Large intestine (tissue), 3 donors: ENCODE measurements at regions not wholly inside any gene's neighbourhood (a gene's known extent, or its start where the extent isn't known, plus 50 kb on each side); places are given as distances from the start of the nearest gene placed in this dataset.

ENCODE experiments used
- DNase-seq, 2 donors: peaks; one replicate each; pipeline versions ENCODE4 v3.0.0 to v3.0.0-alpha.2; 2013
- H3K27ac ChIP-seq: one replicate; pipeline ENCODE4 v1.5.1; 2013; ENCODE audit warnings: low read length
- H3K27me3 ChIP-seq: 2 replicates; pipeline ENCODE4 v1.6.1; 2013; ENCODE audit warnings: low read length; ENCODE audit not compliant: control insufficient read depth, insufficient read depth
- H3K36me3 ChIP-seq: 2 replicates; pipeline ENCODE4 v1.6.1; 2013; ENCODE audit warnings: low read length; ENCODE audit not compliant: control insufficient read depth, insufficient read depth
- H3K4me1 ChIP-seq: one replicate; pipeline ENCODE4 v1.6.1; 2013; ENCODE audit warnings: low read length; ENCODE audit not compliant: control insufficient read depth, insufficient read depth
- H3K4me3 ChIP-seq: one replicate; pipeline ENCODE4 v1.5.1; 2013; ENCODE audit warnings: low read length
- H3K9me3 ChIP-seq: one replicate; pipeline ENCODE4 v1.6.1; 2013; ENCODE audit warnings: mild to moderate bottlenecking, low read depth, low read length, moderate library complexity; ENCODE audit not compliant: control insufficient read depth
- WGBS: methylation state at CpG from one replicate; pipeline ENCODE4 v1.1.5; 2013; ENCODE audit warnings: low lambda C conversion rate; ENCODE audit not compliant: insufficient coverage; 5-methylcytosine and 5-hydroxymethylcytosine counted together

DNA sequence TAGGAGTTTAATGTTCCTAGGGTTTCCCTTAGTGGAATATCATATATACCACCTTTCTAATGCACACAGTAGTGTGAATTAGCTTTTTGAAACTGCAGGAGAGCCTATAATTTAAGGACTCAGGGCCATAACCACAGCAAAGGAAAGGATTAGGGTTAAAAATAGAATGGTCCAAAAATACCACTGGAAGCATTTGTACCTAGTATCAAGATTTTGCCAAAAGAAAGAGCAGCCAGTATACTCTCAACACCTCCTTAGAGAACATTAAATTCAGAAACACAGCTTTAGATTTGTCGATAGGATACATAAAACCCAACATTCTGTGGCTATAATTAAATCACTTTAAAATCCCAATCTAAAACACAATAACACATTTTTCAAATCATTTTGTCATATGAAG is 634.9 kb downstream of the EPHA4 start:
- no peaks in the 10 kb centered on the region for H3K4me1 ChIP-seq
- WGBS, result 100% methylated on average over 1 of the region's 1 CpG
- H3K27me3 ChIP-seq, result no peaks in the 10 kb centered on the region

DNA sequence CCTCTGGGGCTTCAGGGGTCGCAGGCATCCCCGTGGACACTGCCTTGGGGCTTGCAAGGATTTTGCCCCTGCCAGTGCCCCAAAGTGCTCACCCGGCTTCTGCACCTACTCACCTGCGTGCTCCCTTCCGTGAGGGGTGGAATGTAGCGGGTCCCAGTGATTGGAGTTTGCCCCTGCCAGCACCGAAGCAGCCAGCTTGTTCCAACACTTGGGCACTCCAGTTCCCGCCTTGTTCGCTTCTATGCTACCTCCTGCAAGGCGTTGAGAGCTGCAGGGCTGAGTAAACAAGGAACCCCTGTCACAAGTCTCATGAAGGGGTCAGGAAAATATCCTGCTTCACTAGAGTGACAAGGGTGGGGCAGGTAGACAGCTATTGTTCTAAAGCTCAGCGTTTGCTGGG is 631.5 kb downstream of the EPHA4 start:
- Histone ChIP-seq H3K4me1 (no peaks in the 10 kb centered on the region), H3K9me3 (no peaks in the 10 kb centered on the region), H3K27ac (no peak overlapping the region), H3K4me3 (no peak overlapping the region), H3K36me3 (no peaks in the 10 kb centered on the region), H3K27me3 (no peaks in the 10 kb centered on the region)
- DNase-seq, result no peak
- 0% methylated on average over 1 of the region's 11 CpGs for whole genome bisulfite sequencing

More for the DNA sequence above, 634.9 kb downstream of the EPHA4 start:
- H3K4me3 ChIP-seq, result no peak overlapping the region
- no peak for DNase-seq
- H3K36me3 ChIP-seq, result no peaks in the 10 kb centered on the region
- H3K9me3 ChIP-seq, result no peaks in the 10 kb centered on the region
- H3K27ac ChIP-seq, result no peak overlapping the region

DNA sequence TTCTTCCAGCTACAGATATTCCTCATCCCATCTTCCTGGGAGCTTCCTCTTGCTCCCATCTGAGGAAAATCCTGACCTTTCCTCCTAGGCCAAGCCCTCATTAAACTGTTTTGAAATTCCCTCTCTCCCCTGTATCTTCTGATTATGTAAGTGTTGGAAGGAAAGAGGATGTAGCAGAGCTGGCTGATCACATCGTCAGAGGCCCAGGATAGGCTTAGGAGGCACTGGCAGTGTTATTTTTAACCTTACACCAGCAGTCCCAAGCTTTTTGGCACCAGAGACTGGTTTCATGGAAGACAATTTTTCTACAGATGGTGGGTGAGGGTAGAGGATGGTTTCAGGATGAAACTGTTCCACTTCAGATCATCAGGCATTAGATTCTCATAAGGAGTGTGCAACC is 630.4 kb downstream of the EPHA4 start:
- WGBS, result no CpG with 5 or more reads among the region's 1 CpG
- Histone ChIP-seq H3K27ac (no peak overlapping the region), H3K4me3 (no peak overlapping the region), H3K27me3 (no peaks in the 10 kb centered on the region), H3K9me3 (no peaks in the 10 kb centered on the region), H3K4me1 (no peaks in the 10 kb centered on the region), H3K36me3 (no peaks in the 10 kb centered on the region)
- no peak for DNase-seq

DNA sequence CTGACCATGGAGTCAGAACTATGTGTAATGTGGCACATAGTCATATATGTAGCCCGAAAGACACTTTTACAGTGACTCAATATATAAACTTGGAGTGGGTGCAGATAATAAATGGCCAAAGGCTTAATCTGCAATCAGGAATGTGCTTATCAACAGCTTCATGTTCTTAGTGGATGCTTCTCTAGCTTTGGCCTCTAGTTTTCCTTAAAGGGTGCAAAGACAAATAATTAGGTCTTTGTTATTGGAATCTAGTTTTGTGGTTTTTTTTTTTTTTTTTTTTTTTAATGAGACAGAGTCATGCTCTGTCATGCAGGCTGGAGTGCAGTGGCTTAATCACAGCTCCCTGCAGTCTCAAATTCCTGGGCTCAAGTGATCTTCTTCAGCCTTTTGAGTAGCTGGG is 625.6 kb downstream of the EPHA4 start:
- WGBS, result no CpG with 5 or more reads among the region's 1 CpG
- H3K4me3 ChIP-seq, result no peak overlapping the region
- H3K27ac ChIP-seq, result no peak overlapping the region
- H3K36me3 ChIP-seq, result no peaks in the 10 kb centered on the region
- no peaks in the 10 kb centered on the region for H3K4me1 ChIP-seq
- DNase-seq, result no peak
- no peaks in the 10 kb centered on the region for H3K9me3 ChIP-seq
- no peaks in the 10 kb centered on the region for H3K27me3 ChIP-seq

DNA sequence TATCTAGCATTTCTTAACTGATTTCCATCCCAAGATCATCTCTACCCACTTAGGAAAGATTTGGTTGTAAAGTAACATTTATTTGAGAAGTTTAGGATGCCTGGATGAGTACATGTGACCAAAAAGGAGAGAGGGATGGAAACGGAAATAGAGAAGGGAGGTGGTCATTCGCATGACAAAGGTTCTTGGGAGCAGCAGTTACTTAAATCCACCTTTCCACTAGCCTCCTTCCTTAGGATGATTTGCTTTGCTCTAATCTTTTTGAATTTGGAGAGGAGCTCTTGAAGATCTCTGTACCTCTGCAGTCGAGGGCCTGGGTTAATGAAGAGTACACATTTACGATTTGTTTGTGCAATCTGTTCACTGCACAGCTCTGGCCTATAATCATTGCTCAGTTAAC is 623.5 kb downstream of the EPHA4 start:
- H3K27ac ChIP-seq, result no peak overlapping the region
- no peaks in the 10 kb centered on the region for H3K4me1 ChIP-seq
- DNase-seq, result no peak
- no CpG with 5 or more reads among the region's 4 CpGs for WGBS
- H3K27me3 ChIP-seq, result no peaks in the 10 kb centered on the region
- no peak overlapping the region for H3K4me3 ChIP-seq
- no peaks in the 10 kb centered on the region for H3K9me3 ChIP-seq
- H3K36me3 ChIP-seq, result no peaks in the 10 kb centered on the region

DNA sequence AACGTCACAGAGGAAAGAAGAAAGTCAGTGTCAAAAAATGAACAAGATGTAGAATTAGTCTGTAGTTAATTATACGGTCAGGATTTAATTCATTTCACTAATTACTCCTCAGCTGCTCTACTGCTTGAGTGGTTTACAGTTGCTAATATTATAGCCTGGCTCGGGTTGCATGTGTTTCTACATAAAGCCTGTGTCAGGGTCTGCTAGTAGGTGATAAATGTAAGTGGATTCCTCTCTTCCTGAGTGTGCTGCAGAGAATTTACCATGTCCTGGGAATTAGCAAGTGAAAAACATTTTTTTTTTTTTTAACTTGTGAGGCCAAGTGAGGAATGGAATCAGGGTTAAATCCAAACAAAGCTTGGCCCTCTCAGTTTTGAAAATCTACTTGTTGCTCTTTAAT is 622.6 kb downstream of the EPHA4 start:
- WGBS, result no CpG with 5 or more reads among the region's 3 CpGs
- Histone ChIP-seq H3K4me1 (no peaks in the 10 kb centered on the region), H3K36me3 (no peaks in the 10 kb centered on the region), H3K9me3 (no peaks in the 10 kb centered on the region), H3K27ac (no peak overlapping the region), H3K4me3 (no peak overlapping the region), H3K27me3 (no peaks in the 10 kb centered on the region)
- DNase-seq, result no peak

DNA sequence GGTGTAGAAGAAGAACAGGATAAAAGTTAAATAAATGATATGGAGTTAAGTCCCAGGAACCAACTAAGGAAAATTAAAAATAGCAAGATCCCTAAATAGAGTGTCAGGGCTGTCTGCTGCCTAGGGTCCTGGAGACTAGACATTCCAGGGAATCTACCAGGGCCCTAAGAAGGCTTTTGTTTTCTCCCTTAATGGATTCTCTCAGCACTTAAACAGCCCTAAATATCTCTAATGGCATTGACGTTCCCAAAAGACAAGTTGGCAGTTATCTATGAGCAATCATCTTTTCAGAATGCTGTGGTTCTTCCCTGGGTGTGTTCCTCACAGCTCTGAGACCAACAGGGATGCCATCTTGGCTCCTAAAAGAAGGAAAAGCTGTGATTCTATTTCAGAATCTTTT is 616.3 kb downstream of the EPHA4 start:
- WGBS, result 50% methylated on average over 1 of the region's 1 CpG
- Histone ChIP-seq H3K27ac (no peak overlapping the region), H3K36me3 (no peaks in the 10 kb centered on the region), H3K4me3 (no peak overlapping the region), H3K27me3 (no peaks in the 10 kb centered on the region), H3K9me3 (no peaks in the 10 kb centered on the region), H3K4me1 (no peaks in the 10 kb centered on the region)
- no peak for DNase-seq

DNA sequence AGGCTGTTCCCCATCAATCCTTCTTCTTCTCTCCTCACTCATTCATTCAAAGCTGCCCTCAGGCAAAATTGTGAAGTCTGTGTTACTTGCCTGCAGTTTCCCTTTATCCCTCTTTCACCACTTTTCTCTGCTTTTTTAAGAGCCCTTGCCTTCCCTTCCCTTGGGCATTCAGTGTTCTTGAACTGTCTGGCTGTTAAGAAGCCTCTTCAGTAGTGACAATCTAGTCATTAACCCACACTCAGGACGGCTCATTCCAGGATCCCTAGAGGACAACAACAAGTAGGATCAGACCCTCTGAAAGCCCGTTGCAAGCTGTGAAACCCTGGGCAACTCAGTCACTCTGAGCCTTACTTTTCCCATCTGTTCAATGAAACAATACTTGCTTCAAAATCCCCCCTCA is 615.7 kb downstream of the EPHA4 start:
- H3K36me3 ChIP-seq, result no peaks in the 10 kb centered on the region
- H3K27ac ChIP-seq, result no peak overlapping the region
- no peak overlapping the region for H3K4me3 ChIP-seq
- WGBS, result no CpG with 5 or more reads among the region's 2 CpGs
- no peaks in the 10 kb centered on the region for H3K4me1 ChIP-seq
- no peak for DNase-seq
- H3K9me3 ChIP-seq, result no peaks in the 10 kb centered on the region
- H3K27me3 ChIP-seq, result no peaks in the 10 kb centered on the region

DNA sequence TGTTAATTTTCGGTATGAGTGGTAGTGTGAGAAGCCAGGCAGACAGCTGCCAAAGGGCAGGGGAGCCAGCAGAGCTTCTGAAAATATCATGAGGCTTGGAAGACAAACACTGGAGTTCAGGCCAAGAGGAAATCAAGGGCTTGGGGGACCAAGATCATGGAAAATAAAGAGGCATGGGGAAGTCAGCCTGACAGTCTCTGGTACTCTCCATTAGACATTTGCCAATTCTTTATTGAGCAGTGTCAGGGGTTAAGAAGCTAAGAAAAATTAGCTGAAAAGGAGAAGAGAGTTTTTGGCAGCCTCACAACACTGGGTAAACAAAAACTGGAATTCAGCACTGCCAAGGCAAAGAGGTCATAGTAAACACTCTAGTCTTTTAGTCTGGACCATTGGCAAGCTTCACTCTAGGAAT is 612.7 kb downstream of the EPHA4 start:
- no CpG with 5 or more reads among the region's 1 CpG for WGBS
- H3K9me3 ChIP-seq, result no peaks in the 10 kb centered on the region
- H3K4me3 ChIP-seq, result no peak overlapping the region
- no peak overlapping the region for H3K27ac ChIP-seq
- H3K36me3 ChIP-seq, result no peaks in the 10 kb centered on the region
- peak in 1 of 2 donors; percentile 9 for DNase-seq
- no peaks in the 10 kb centered on the region for H3K27me3 ChIP-seq
- H3K4me1 ChIP-seq, result no peaks in the 10 kb centered on the region

DNA sequence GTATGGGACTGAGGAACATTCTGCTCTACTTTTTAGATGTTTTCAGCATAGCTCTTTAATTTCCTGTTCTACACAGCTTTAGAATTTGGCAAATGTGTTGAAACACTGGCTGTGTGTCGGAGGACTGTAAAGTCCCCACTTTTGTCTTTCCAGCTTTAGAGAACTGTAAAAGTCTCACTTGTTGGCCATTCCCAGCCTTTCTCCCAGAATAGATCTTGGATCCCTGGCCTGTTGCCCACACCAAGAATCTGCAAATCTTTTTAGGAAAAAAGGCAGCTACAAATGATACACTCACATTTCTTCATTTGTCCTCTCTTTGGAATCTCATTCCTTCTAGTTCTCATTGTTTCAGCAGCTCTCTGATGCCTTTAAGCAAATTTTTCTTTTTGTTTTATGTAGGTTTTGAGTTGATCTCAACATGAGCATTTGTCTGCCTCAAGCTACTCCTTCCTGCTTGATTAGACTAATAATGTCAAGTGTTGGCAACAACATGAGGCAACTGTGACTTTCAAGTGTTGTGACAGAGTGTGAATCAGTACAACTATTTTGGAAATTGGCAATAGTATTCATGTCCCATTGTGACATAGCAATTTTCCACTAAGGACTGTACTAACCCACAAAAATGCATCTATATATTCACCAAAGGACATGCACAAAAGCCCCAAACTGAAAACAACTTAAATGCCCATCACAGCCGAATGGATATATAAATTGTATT is 610.8 kb downstream of the EPHA4 start:
- H3K4me3 ChIP-seq, result no peak overlapping the region
- no peaks in the 10 kb centered on the region for H3K27me3 ChIP-seq
- no peaks in the 10 kb centered on the region for H3K4me1 ChIP-seq
- no peaks in the 10 kb centered on the region for H3K9me3 ChIP-seq
- DNase-seq, result no peak
- H3K27ac ChIP-seq, result no peak overlapping the region
- 100% methylated on average over 1 of the region's 2 CpGs for WGBS
- H3K36me3 ChIP-seq, result no peaks in the 10 kb centered on the region

DNA sequence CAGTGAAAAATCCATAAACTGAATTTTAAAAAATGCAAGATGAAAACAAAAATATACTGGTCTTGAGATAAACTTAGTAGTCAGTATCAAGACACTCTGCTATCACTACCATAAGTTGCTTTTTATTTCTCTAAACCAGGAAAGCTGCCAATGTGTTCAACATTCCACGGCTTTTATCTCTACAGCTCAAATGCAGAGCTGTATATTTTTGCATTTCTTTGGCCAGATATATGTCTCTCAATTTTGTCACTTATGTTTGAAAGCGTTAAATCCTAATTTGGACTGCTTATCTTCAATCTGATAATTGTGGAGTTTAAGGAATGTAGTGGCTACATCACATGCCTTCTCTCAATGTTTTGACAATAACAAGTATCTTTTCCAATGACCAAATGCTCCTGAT is 609.5 kb downstream of the EPHA4 start:
- Histone ChIP-seq H3K4me3 (no peak overlapping the region), H3K9me3 (no peaks in the 10 kb centered on the region), H3K4me1 (no peaks in the 10 kb centered on the region), H3K36me3 (no peaks in the 10 kb centered on the region), H3K27ac (no peak overlapping the region), H3K27me3 (no peaks in the 10 kb centered on the region)
- WGBS, result no CpG with 5 or more reads among the region's 2 CpGs
- no peak for DNase-seq
